ENCODE measurements at regions not wholly inside any gene's neighbourhood (a gene's known extent, or its start where the extent isn't known, plus 50 kb on each side); places are given as distances from the start of the nearest gene placed in this dataset.

GRCh38 chr3:27536491-27536890 is 52.3 kb upstream of the SLC4A7 start:
- DNase-seq (no peak), ATAC-seq (no peak)
- Histone ChIP-seq H3K36me3 (ENCODE audit: low read depth) (no peaks in the 10 kb centered on the region), H3K9me3 (no peaks in the 10 kb centered on the region), H3K4me3 (no peak overlapping the region), H3K4me1 (ENCODE audit: low read depth) (no peaks in the 10 kb centered on the region)
- intact Hi-C loops (cut with DNase I, micrococcal nuclease) = no loop called here
- TF ChIP-seq CTCF (IDR thresholded peaks at IDR 0.05) = no peak

- no peaks in the 10 kb centered on the region for H3K9me3 ChIP-seq
- H3K4me1 ChIP-seq (ENCODE audit: low read depth) = no peaks in the 10 kb centered on the region
- no peak for DNase-seq
- intact Hi-C loops (cut with DNase I, micrococcal nuclease) = no loop called here
- ATAC-seq = no peak
- no peak for TF ChIP-seq CTCF (IDR thresholded peaks at IDR 0.05)
- H3K4me3 ChIP-seq = no peak overlapping the region
- no peaks in the 10 kb centered on the region for H3K36me3 ChIP-seq (ENCODE audit: low read depth)
These were observed 51.7 kb upstream of the SLC4A7 start for GRCh38 chr3:27535809-27536392.

GRCh38 chr3:27533718-27534573 is 49.8 kb upstream of the SLC4A7 start:
- ATAC-seq (peak; percentile 73), DNase-seq (peak; percentile 21 to 63 (median 35))
- H3K36me3 ChIP-seq (ENCODE audit: low read depth) = no peaks in the 10 kb centered on the region
- intact Hi-C loops (cut with DNase I, micrococcal nuclease) = no loop called here
- no peak for TF ChIP-seq CTCF (IDR thresholded peaks at IDR 0.05)
- no peak overlapping the region for H3K4me3 ChIP-seq
- H3K4me1 ChIP-seq (ENCODE audit: low read depth) = no peaks in the 10 kb centered on the region
- H3K9me3 ChIP-seq = no peaks in the 10 kb centered on the region
